Astrocyte of the hippocampus (primary cell): ENCODE measurements at regions not wholly inside any gene's neighbourhood (a gene's known extent, or its start where the extent isn't known, plus 50 kb on each side); places are given as distances from the start of the nearest gene placed in this dataset.

Experiments
- DNase-seq: peaks from one replicate; pipeline ENCODE4 v3.0.0; 2011; ENCODE audit warnings: low read depth, low spot score

GRCh38 chr18:75544051-75544481 is 116.6 kb upstream of the SMIM21 start:
- DNase-seq: peak; percentile 8

- DNase-seq: no peak
Observed at GRCh38 chr18:75538727-75539126, 111.2 kb upstream of the SMIM21 start.

- no peak for DNase-seq
Observed at GRCh38 chr18:75533950-75534349, 106.4 kb upstream of the SMIM21 start.

GRCh38 chr18:75533209-75533608 is 105.7 kb upstream of the SMIM21 start:
- DNase-seq: no peak

- DNase-seq: no peak
Observed at GRCh38 chr18:75531851-75532459, 104.5 kb upstream of the SMIM21 start.

GRCh38 chr18:75531212-75531850 is 103.8 kb upstream of the SMIM21 start:
- DNase-seq: no peak

GRCh38 chr18:75530566-75531211 is 103.2 kb upstream of the SMIM21 start:
- no peak for DNase-seq

GRCh38 chr18:75530118-75530517 is 102.6 kb upstream of the SMIM21 start:
- DNase-seq: no peak

- DNase-seq: no peak
Observed at GRCh38 chr18:75529394-75529793, 101.9 kb upstream of the SMIM21 start.

- no peak for DNase-seq
Observed at GRCh38 chr18:75527848-75528685, 100.6 kb upstream of the SMIM21 start.

GRCh38 chr18:75526038-75526437 is 98.5 kb upstream of the SMIM21 start:
- no peak for DNase-seq

- DNase-seq: no peak
Observed at GRCh38 chr18:75525331-75525730, 97.8 kb upstream of the SMIM21 start.

GRCh38 chr18:75524841-75525240 is 97.3 kb upstream of the SMIM21 start:
- no peak for DNase-seq

- DNase-seq: no peak
Observed at GRCh38 chr18:75524181-75524580, 96.7 kb upstream of the SMIM21 start.

GRCh38 chr18:75521816-75522215 is 94.3 kb upstream of the SMIM21 start:
- DNase-seq: no peak

GRCh38 chr18:75518007-75518406 is 90.5 kb upstream of the SMIM21 start:
- no peak for DNase-seq

- no peak for DNase-seq
Observed at GRCh38 chr18:75517286-75517685, 89.8 kb upstream of the SMIM21 start.

- no peak for DNase-seq
Observed at GRCh38 chr18:75507636-75508035, 80.1 kb upstream of the SMIM21 start.

- DNase-seq: no peak
Observed at GRCh38 chr18:75506913-75507312, 79.4 kb upstream of the SMIM21 start.

- no peak for DNase-seq
Observed at GRCh38 chr18:75504469-75504868, 77.0 kb upstream of the SMIM21 start.

GRCh38 chr18:75503615-75504014 is 76.1 kb upstream of the SMIM21 start:
- no peak for DNase-seq

GRCh38 chr18:75502286-75502685 is 74.8 kb upstream of the SMIM21 start:
- peak; percentile 25 for DNase-seq
